ENCODE measurements at regions not wholly inside any gene's neighbourhood (a gene's known extent, or its start where the extent isn't known, plus 50 kb on each side); places are given as distances from the start of the nearest gene placed in this dataset.

DNA sequence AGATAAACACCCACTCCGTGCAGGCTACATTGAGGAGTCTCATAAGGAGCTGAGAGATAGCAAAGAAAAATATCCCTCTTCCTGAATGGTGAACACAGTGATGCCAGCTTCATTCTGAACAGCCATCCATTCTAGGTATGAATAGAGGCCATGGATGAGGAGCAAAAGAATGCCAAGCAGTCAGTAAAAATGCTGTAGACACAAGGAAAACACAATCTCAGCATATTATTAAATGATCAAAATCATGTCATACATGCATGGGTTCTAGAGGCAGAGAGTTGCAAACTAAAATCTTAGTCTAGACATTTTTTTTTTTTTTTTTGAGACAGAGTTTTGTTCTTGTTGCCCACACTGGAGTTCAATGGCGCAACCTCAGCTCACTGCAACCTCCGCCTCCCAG, 313.0 kb downstream of the SOX9 start:
- intact Hi-C loops (cut with micrococcal nuclease): no loop called here

More for the DNA sequence above, 313.0 kb downstream of the SOX9 start:
- ChIA-PET POLR2A (interaction anchor here (0.7 kb wide), 1 partner anchor 285 kb away, joined by 4 read pairs; no protein-coding TSS in a partner anchor), CTCF (no interaction called here)
- H3K4me1 ChIP-seq (ENCODE audit: control insufficient read depth, extremely low read depth, insufficient read depth, low read length): no peaks in the 10 kb centered on the region
- no peaks in the 10 kb centered on the region for H3K9me3 ChIP-seq (replicated peaks; ENCODE audit: control insufficient read depth, insufficient read depth, low read length)
- no peaks in the 10 kb centered on the region for H3K79me2 ChIP-seq (ENCODE audit: control insufficient read depth, insufficient read depth, low read length)
- BruUV-seq (replicated peaks): no TSS peak
- H3K4me2 ChIP-seq (ENCODE audit: insufficient read depth, low read length): no peak overlapping the region
- DNase-seq (ENCODE audit: low read depth, low spot score) (no peak), FAIRE-seq (no peak)
- H3K4me3 ChIP-seq (replicated peaks in 1 of 3; ENCODE audit: insufficient read depth in 1 of 3, low read depth in 1 of 3, low read length in 3 of 3): no peak overlapping the region
- no peak overlapping the region for H3K9ac ChIP-seq (replicated peaks; ENCODE audit: extremely low read depth, insufficient read depth, low read length)
- H4K20me1 ChIP-seq (replicated peaks; ENCODE audit: control insufficient read depth, extremely low read depth, insufficient read depth, low read length): no peaks in the 10 kb centered on the region
- no peak overlapping the region for H2AFZ ChIP-seq (ENCODE audit: low read depth, low read length)
- H3K27me3 ChIP-seq (ENCODE audit: control insufficient read depth in 2 of 2, insufficient read depth in 2 of 2, low read length in 2 of 2): no peaks in the 10 kb centered on the region
- H3K27ac ChIP-seq (ENCODE audit: insufficient read depth, low read depth, low read length): no peak overlapping the region
- H3K9me1 ChIP-seq (replicated peaks; ENCODE audit: control insufficient read depth, extremely low read depth, insufficient read depth, low read length): no peaks in the 10 kb centered on the region
- TF ChIP-seq EZH2 (IDR thresholded peaks at IDR 0.05; ENCODE audit: borderline replicate concordance, low read depth, low read length, severe bottlenecking) (no peak), POLR2AphosphoS5 (IDR thresholded peaks at IDR 0.05; ENCODE audit: insufficient read depth, low read depth, low read length) (no peak), POLR2A (IDR thresholded peaks at IDR 0.05; ENCODE audit: low read depth, low read length) (no peak), MYC (IDR thresholded peaks at IDR 0.05; ENCODE audit: low read depth, low read length) (no peak), GATA2 (IDR thresholded peaks at IDR 0.05; ENCODE audit: insufficient read depth, insufficient read length, low read depth, low read length) (no peak), JUN (IDR thresholded peaks at IDR 0.05; ENCODE audit: borderline replicate concordance, insufficient read depth, insufficient read length, low read depth) (no peak)
- TF ChIP-seq, protein P1, sequence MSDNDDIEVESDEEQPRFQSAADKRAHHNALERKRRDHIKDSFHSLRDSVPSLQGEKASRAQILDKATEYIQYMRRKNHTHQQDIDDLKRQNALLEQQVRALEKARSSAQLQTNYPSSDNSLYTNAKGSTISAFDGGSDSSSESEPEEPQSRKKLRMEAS (IDR thresholded peaks at IDR 0.05; ENCODE audit: insufficient read depth, insufficient read length): no peak
- TF ChIP-seq, protein P2, sequence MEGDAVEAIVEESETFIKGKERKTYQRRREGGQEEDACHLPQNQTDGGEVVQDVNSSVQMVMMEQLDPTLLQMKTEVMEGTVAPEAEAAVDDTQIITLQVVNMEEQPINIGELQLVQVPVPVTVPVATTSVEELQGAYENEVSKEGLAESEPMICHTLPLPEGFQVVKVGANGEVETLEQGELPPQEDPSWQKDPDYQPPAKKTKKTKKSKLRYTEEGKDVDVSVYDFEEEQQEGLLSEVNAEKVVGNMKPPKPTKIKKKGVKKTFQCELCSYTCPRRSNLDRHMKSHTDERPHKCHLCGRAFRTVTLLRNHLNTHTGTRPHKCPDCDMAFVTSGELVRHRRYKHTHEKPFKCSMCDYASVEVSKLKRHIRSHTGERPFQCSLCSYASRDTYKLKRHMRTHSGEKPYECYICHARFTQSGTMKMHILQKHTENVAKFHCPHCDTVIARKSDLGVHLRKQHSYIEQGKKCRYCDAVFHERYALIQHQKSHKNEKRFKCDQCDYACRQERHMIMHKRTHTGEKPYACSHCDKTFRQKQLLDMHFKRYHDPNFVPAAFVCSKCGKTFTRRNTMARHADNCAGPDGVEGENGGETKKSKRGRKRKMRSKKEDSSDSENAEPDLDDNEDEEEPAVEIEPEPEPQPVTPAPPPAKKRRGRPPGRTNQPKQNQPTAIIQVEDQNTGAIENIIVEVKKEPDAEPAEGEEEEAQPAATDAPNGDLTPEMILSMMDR (IDR thresholded peaks at IDR 0.05; ENCODE audit: extremely low read depth in 1 of 2, insufficient read depth in 1 of 2, low read depth in 1 of 2, low read length in 2 of 2): no peak
- dilution Hi-C loops (cut with MboI; ENCODE audit: extremely low pct_ligation_motif_present, low sequenced_read_pairs): no loop called here
- H3K36me3 ChIP-seq (ENCODE audit: control insufficient read depth in 2 of 2, extremely low read depth in 1 of 2, insufficient read depth in 2 of 2, low read length in 2 of 2): no peaks in the 10 kb centered on the region
